ENCODE measurements at regions not wholly inside any gene's neighbourhood (a gene's known extent, or its start where the extent isn't known, plus 50 kb on each side); places are given as distances from the start of the nearest gene placed in this dataset.
A peak's percentile ranks its signal among the peaks of the same experiment; 100 is the strongest.

DNA sequence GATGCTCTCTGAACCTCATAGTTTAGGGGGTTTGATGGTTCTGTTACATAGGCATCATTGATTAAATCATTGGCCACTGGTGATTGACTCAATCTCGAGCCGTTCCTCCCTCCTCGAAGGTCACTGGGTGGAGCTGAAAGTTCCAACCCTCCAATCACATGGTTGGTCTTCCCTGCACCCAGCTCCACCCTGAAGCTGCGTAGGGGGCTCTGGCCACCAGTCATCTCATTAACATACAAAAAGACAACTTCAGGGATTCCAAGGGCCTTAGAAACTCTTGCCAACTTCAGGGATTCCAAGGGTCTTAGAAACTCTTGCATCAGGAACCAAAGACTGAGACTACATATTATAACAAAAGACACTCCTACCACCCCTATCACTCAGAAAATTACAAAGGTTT is 306.5 kb upstream of the TNRC6C start:
- Histone ChIP-seq H4K8ac (ENCODE audit: extremely low read depth, insufficient read depth, low read length) (no peak overlapping the region), H2AK5ac (ENCODE audit: low read depth, low read length) (no peak overlapping the region), H3K9ac (replicated peaks in 1 of 4; ENCODE audit: extremely low read depth in 1 of 4, low read depth in 3 of 4, low read length in 3 of 4) (no peak overlapping the region), H3K56ac (replicated peaks; ENCODE audit: insufficient read length, low read depth, low read length) (no peak overlapping the region), H2BK5ac (ENCODE audit: low read depth, low read length) (no peak overlapping the region), H3K27ac (ENCODE audit: low read depth, low read length) (no peak overlapping the region), H3K4ac (replicated peaks; ENCODE audit: insufficient read length, low read depth, low read length) (no peak overlapping the region), H2BK12ac (ENCODE audit: low read depth, low read length) (no peak overlapping the region), H3K14ac (ENCODE audit: insufficient read length) (no peak overlapping the region), H4K91ac (replicated peaks; ENCODE audit: insufficient read length, low read length) (no peak overlapping the region), H3K23me2 (ENCODE audit: low read depth, low read length) (no peaks in the 10 kb centered on the region), H2AFZ (ENCODE audit: low read length) (no peak overlapping the region), H2BK20ac (ENCODE audit: low read length) (peak overlapping the region; percentile 29; the same call in 1 of the 2 replicates), H2BK15ac (ENCODE audit: low read length) (no peak overlapping the region), H3K36me3 (ENCODE audit: control insufficient read depth in 2 of 4, insufficient read depth in 4 of 4, low read length in 3 of 4) (no peaks in the 10 kb centered on the region), H3K79me2 (ENCODE audit: control insufficient read depth in 1 of 2, insufficient read depth in 2 of 2, low read length in 2 of 2) (no peaks in the 10 kb centered on the region), H3K27me3 (replicated peaks in 1 of 4; ENCODE audit: control insufficient read depth in 3 of 4, extremely low read depth in 1 of 4, insufficient read depth in 3 of 4, low read length in 3 of 4) (peaks cover 0 to 2% (median 0%) of the 10 kb centered on the region in 4 experiments; a peak in 1 of 7 replicates), H3K4me2 (ENCODE audit: insufficient read depth in 1 of 2, low read depth in 2 of 2, low read length in 2 of 2) (no peak overlapping the region), H4K20me1 (replicated peaks in 1 of 2; ENCODE audit: control insufficient read depth in 1 of 2, insufficient read depth in 2 of 2, low read length in 2 of 2) (no peaks in the 10 kb centered on the region), H3K9me3 (ENCODE audit: insufficient read depth in 2 of 2, low read depth in 1 of 2, low read length in 1 of 2) (peaks cover 4 to 6% of the 10 kb centered on the region in 2 experiments; a peak in 2 of 4 replicates), H3K79me1 (ENCODE audit: low read depth, low read length) (no peaks in the 10 kb centered on the region), H3K23ac (ENCODE audit: insufficient read length) (no peak overlapping the region), H3K4me1 (replicated peaks in 1 of 4; ENCODE audit: control insufficient read depth in 3 of 4, insufficient read depth in 4 of 4, low read length in 3 of 4) (peaks cover 2 to 9% (median 6%) of the 10 kb centered on the region in 4 experiments; a peak in 4 of 7 replicates), H4K5ac (ENCODE audit: insufficient read length, low read depth, low read length) (no peak overlapping the region), H3K4me3 (ENCODE audit: extremely low read depth in 1 of 4, insufficient read depth in 2 of 4, low read depth in 3 of 4, low read length in 4 of 4) (no peak overlapping the region), H2BK120ac (replicated peaks; ENCODE audit: low read depth, low read length) (no peak overlapping the region), H3K18ac (ENCODE audit: extremely low read depth, low read length) (no peak overlapping the region; the same call in 1 of the 2 replicates)
- CTCF ChIA-PET (ENCODE audit: partially characterized antibody): interaction anchor here (0.8 kb wide), 1 partner anchor 109 kb away, joined by 3 read pairs; no protein-coding TSS in a partner anchor
- TF ChIP-seq EP300 (IDR thresholded peaks at IDR 0.05; ENCODE audit: borderline replicate concordance in 1 of 2, low read depth in 2 of 2, low read length in 2 of 2) (no peak), CREB1 (IDR thresholded peaks at IDR 0.05) (no peak), FOSL1 (IDR thresholded peaks at IDR 0.05; ENCODE audit: insufficient read depth, low read depth, low read length) (no peak), JUN (IDR thresholded peaks at IDR 0.05; ENCODE audit: low read depth, low read length) (no peak), BACH1 (IDR thresholded peaks at IDR 0.05; ENCODE audit: low read length) (no peak)
- DNase-seq (ENCODE audit: low read depth in 1 of 2, low spot score in 2 of 2) (no peak), FAIRE-seq (no peak)
- WGBS, 2 experiments (ENCODE audit: extremely low coverage in 1 of 2, insufficient coverage in 1 of 2, insufficient read length in 1 of 2, insufficient replicate concordance in 2 of 2, low coverage in 1 of 2, low lambda C conversion rate in 2 of 2, missing lambda C conversion rate in 1 of 2): 82% methylated on average over 4 of the region's 4 CpGs; no CpG with 5 or more reads in 1 of the 2 experiments
- POLR2A ChIA-PET (ENCODE audit: partially characterized antibody): interaction anchor here (0.9 to 1.1 kb wide), 2 partner anchors 11 to 12 kb away, joined by 3 to 4 read pairs; no protein-coding TSS in a partner anchor
